ENCODE measurements at regions not wholly inside any gene's neighbourhood (a gene's known extent, or its start where the extent isn't known, plus 50 kb on each side); places are given as distances from the start of the nearest gene placed in this dataset. TPM values are rescaled to one million over a fixed set of nuclear protein-coding genes. Genes with fewer than 3 reads are reported as not detected.

DNA sequence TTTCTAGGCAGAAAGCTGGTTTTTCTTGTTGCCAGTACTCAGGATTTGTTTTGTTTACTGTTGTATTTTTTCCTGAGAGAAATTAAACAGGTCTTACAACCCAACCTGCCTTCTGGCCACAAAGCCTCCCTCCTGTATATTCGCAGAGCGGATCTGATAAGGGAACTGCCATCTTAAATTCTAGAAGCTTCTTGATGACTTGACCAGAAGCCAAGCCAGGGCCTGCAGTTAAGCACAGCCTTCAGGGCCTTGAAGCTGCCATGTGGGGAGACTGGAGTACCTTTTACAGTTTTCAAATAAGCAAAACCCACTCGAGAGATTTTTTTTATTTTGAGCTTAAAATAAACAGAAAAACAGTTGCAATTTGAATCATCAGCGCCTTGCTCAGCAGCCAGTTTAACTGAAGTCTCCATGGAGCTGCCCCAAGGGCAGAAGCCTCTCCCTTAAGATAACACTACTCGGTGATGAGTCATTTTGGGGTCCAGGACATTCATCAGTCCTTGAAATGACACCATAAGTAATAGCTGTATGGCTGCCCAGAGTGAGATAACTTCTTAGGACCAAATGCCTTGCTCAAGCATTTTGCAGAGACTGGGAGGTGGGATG lies 51.5 kb upstream of the PHLPP1 start:
- Histone ChIP-seq H3K9me3 (ENCODE audit: low read length) (no peaks in the 10 kb centered on the region), H3K36me3 (ENCODE audit: insufficient read depth, low read length) (no peaks in the 10 kb centered on the region), H3K4me2 (ENCODE audit: low read length) (no peak overlapping the region), H2AFZ (ENCODE audit: low read length) (no peak overlapping the region), H4K20me1 (ENCODE audit: insufficient read depth, low read length) (no peaks in the 10 kb centered on the region), H3K27ac (ENCODE audit: low read depth, low read length, poor library complexity, severe bottlenecking) (no peak overlapping the region), H3K4me1 (ENCODE audit: insufficient read depth, low read length, poor library complexity, severe bottlenecking) (no peaks in the 10 kb centered on the region), H3K79me2 (ENCODE audit: insufficient read depth, low read depth, low read length) (no peaks in the 10 kb centered on the region), H3K9me2 (ENCODE audit: insufficient read depth, low read length) (no peaks in the 10 kb centered on the region), H3K4me3 (ENCODE audit: low read depth, low read length, poor library complexity, severe bottlenecking) (no peak overlapping the region)
- BruUV-seq (replicated peaks) = no TSS peak
- POLR2A ChIA-PET = interaction anchor here (0.9 kb wide), 1 partner anchor 8 kb away, joined by 3 read pairs; no protein-coding TSS in a partner anchor
- intact Hi-C loops (cut with micrococcal nuclease; ENCODE audit: unreplicated experiment) = no loop called here
- DNase-seq (ENCODE audit: low spot score) = no peak
- CTCF ChIA-PET (ENCODE audit: unreplicated experiment) = no interaction called here
- no peak for TF ChIP-seq EZH2phosphoT487 (IDR thresholded peaks at IDR 0.05; ENCODE audit: borderline replicate concordance, low read depth, low read length)
- TF ChIP-seq, protein P1, sequence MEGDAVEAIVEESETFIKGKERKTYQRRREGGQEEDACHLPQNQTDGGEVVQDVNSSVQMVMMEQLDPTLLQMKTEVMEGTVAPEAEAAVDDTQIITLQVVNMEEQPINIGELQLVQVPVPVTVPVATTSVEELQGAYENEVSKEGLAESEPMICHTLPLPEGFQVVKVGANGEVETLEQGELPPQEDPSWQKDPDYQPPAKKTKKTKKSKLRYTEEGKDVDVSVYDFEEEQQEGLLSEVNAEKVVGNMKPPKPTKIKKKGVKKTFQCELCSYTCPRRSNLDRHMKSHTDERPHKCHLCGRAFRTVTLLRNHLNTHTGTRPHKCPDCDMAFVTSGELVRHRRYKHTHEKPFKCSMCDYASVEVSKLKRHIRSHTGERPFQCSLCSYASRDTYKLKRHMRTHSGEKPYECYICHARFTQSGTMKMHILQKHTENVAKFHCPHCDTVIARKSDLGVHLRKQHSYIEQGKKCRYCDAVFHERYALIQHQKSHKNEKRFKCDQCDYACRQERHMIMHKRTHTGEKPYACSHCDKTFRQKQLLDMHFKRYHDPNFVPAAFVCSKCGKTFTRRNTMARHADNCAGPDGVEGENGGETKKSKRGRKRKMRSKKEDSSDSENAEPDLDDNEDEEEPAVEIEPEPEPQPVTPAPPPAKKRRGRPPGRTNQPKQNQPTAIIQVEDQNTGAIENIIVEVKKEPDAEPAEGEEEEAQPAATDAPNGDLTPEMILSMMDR (conservative IDR thresholded peaks at IDR 0.05; ENCODE audit: low read length) = no peak

DNA sequence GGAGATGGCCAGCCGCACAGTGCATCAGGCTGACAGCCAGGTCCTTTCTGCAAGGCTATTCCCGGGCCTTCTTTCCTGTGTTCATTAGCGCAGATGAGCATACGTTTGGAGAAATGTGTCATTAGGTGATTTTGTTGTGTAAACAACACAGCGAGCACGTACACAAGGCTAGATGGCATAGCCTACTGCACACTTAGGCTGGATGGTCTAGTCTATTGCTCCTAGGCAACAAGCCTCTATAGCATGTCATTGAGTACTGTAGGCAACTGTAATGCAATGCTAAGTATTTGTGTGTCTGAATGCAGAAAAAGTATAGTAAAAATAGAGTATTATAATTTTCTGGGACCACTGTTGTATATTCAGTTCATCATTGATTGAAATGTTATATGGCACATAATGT lies 50.9 kb upstream of the PHLPP1 start:
- Histone ChIP-seq H3K27ac (ENCODE audit: low read depth, low read length, poor library complexity, severe bottlenecking) (no peak overlapping the region), H3K79me2 (ENCODE audit: insufficient read depth, low read depth, low read length) (no peaks in the 10 kb centered on the region), H2AFZ (ENCODE audit: low read length) (no peak overlapping the region), H3K36me3 (ENCODE audit: insufficient read depth, low read length) (no peaks in the 10 kb centered on the region), H4K20me1 (ENCODE audit: insufficient read depth, low read length) (no peaks in the 10 kb centered on the region), H3K9me3 (ENCODE audit: low read length) (no peaks in the 10 kb centered on the region), H3K4me3 (ENCODE audit: low read depth, low read length, poor library complexity, severe bottlenecking) (no peak overlapping the region), H3K4me2 (ENCODE audit: low read length) (no peak overlapping the region), H3K4me1 (ENCODE audit: insufficient read depth, low read length, poor library complexity, severe bottlenecking) (no peaks in the 10 kb centered on the region), H3K9me2 (ENCODE audit: insufficient read depth, low read length) (no peaks in the 10 kb centered on the region)
- DNase-seq (ENCODE audit: low spot score) = no peak
- ChIA-PET CTCF (ENCODE audit: unreplicated experiment) (no interaction called here), POLR2A (no interaction called here)
- no TSS peak for BruUV-seq (replicated peaks)
- intact Hi-C loops (cut with micrococcal nuclease; ENCODE audit: unreplicated experiment) = no loop called here
- no peak for TF ChIP-seq EZH2phosphoT487 (IDR thresholded peaks at IDR 0.05; ENCODE audit: borderline replicate concordance, low read depth, low read length)
- TF ChIP-seq, protein P1 (conservative IDR thresholded peaks at IDR 0.05; ENCODE audit: low read length) = no peak

DNA sequence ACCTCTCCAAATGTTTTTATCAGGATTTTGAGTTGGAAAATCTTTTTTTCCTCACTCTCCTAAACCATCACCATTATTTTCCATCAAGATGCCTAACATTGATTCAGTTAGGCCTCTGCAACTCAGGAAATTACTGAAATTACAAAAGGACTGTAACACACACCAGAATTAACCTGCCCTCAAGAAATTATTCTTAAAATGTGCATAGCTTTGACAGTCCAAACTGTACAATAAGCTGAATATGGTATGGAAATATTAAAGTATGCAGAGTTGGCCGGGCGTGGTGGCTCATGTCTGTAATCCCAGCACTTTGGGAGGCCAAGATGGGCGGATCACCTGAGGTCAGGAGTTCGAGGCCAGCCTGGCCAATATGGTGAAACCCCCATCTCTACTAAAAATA lies 50.2 kb upstream of the PHLPP1 start:
- H3K4me1 ChIP-seq (ENCODE audit: insufficient read depth, low read length, poor library complexity, severe bottlenecking) = no peaks in the 10 kb centered on the region
- no peaks in the 10 kb centered on the region for H3K36me3 ChIP-seq (ENCODE audit: insufficient read depth, low read length)
- H3K27ac ChIP-seq (ENCODE audit: low read depth, low read length, poor library complexity, severe bottlenecking) = no peak overlapping the region
- no peaks in the 10 kb centered on the region for H3K79me2 ChIP-seq (ENCODE audit: insufficient read depth, low read depth, low read length)
- H3K9me3 ChIP-seq (ENCODE audit: low read length) = no peaks in the 10 kb centered on the region
- no peak for TF ChIP-seq EZH2phosphoT487 (IDR thresholded peaks at IDR 0.05; ENCODE audit: borderline replicate concordance, low read depth, low read length)
- TF ChIP-seq, protein P1 (conservative IDR thresholded peaks at IDR 0.05; ENCODE audit: low read length) = no peak
- no peaks in the 10 kb centered on the region for H4K20me1 ChIP-seq (ENCODE audit: insufficient read depth, low read length)
- CTCF ChIA-PET (ENCODE audit: unreplicated experiment) = no interaction called here
- POLR2A ChIA-PET = no interaction called here
- H3K4me2 ChIP-seq (ENCODE audit: low read length) = no peak overlapping the region
- no peak for DNase-seq (ENCODE audit: low spot score)
- no peak overlapping the region for H3K4me3 ChIP-seq (ENCODE audit: low read depth, low read length, poor library complexity, severe bottlenecking)
- no TSS peak for BruUV-seq (replicated peaks)
- no peak overlapping the region for H2AFZ ChIP-seq (ENCODE audit: low read length)
- no peaks in the 10 kb centered on the region for H3K9me2 ChIP-seq (ENCODE audit: insufficient read depth, low read length)
- intact Hi-C loops (cut with micrococcal nuclease; ENCODE audit: unreplicated experiment) = no loop called here

Small RNAs in the stretch of these regions (small RNA-seq; reads per million reads assigned to genes)
- gene RN7SL705P = not detected

Data from OCI-LY7 (cell line).